ENCODE measurements at regions not wholly inside any gene's neighbourhood (a gene's known extent, or its start where the extent isn't known, plus 50 kb on each side); places are given as distances from the start of the nearest gene placed in this dataset.
"Not testable (repeated sequence)": the region's sequence is repeated elsewhere in the genome, so short reads cannot be mapped to it uniquely, and the experiment has no call there.

GRCh38 chr1:90821152-90821787 is 104.2 kb upstream of the BARHL2 start:
- H3K4me1 Mint-ChIP-seq (ENCODE audit: low read depth): no peaks in the 10 kb centered on the region
- H3K27me3 Mint-ChIP-seq (ENCODE audit: low read depth): peaks cover 6% of the 10 kb centered on the region
- H3K4me3 Mint-ChIP-seq: no peak overlapping the region
- H3K36me3 Mint-ChIP-seq (ENCODE audit: low read depth): no peaks in the 10 kb centered on the region
- ATAC-seq (no peak), DNase-seq (no peak)
- no peak overlapping the region for H3K27ac Mint-ChIP-seq
- POLR2A ChIA-PET: no interaction called here
- no peaks in the 10 kb centered on the region for H3K9me3 Mint-ChIP-seq (ENCODE audit: insufficient read depth)
- CTCF ChIA-PET: no interaction called here

- H3K4me3 Mint-ChIP-seq: no peak overlapping the region
- no peak for ATAC-seq
- ChIA-PET CTCF (no interaction called here), POLR2A (no interaction called here)
- no peak for DNase-seq
- no peaks in the 10 kb centered on the region for H3K4me1 Mint-ChIP-seq (ENCODE audit: low read depth)
- no peaks in the 10 kb centered on the region for H3K9me3 Mint-ChIP-seq (ENCODE audit: insufficient read depth)
- H3K27me3 Mint-ChIP-seq (ENCODE audit: low read depth): peaks cover 6% of the 10 kb centered on the region
- H3K36me3 Mint-ChIP-seq (ENCODE audit: low read depth): no peaks in the 10 kb centered on the region
- no peak overlapping the region for H3K27ac Mint-ChIP-seq
These were observed 103.6 kb upstream of the BARHL2 start for GRCh38 chr1:90820745-90821144.

GRCh38 chr1:90817399-90817798 is 100.3 kb upstream of the BARHL2 start:
- POLR2A ChIA-PET: no interaction called here
- no peaks in the 10 kb centered on the region for H3K36me3 Mint-ChIP-seq (ENCODE audit: low read depth)
- CTCF ChIA-PET: no interaction called here
- no peak overlapping the region for H3K4me3 Mint-ChIP-seq
- peaks cover 1% of the 10 kb centered on the region for H3K27me3 Mint-ChIP-seq (ENCODE audit: low read depth)
- DNase-seq: no peak
- no peak for ATAC-seq
- H3K4me1 Mint-ChIP-seq (ENCODE audit: low read depth): no peaks in the 10 kb centered on the region
- no peak overlapping the region for H3K27ac Mint-ChIP-seq
- no peaks in the 10 kb centered on the region for H3K9me3 Mint-ChIP-seq (ENCODE audit: insufficient read depth)

DNA sequence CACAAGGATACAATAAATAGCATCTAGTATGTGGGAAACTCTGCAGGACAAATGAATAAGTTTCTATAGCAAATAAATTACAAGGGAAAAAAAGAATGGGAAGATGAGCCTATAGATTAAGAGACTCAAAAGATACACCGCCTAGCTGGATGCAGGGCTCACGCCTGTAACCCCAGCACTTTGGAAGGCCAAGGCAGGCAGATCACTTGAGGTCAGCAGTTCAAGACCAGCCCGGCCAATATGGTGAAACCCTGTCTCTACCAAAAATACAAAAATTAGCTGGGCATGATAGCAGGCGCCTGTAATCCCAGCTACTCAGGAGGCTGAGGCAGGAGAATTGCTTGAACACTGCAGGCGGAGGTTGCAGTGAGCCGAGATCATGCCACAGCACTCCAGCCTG is 95.1 kb upstream of the BARHL2 start:
- H3K4me1 Mint-ChIP-seq (ENCODE audit: low read depth); DNase-seq; ATAC-seq; CTCF ChIA-PET; POLR2A ChIA-PET; H3K27ac Mint-ChIP-seq; H3K36me3 Mint-ChIP-seq (ENCODE audit: low read depth); H3K27me3 Mint-ChIP-seq (ENCODE audit: low read depth); H3K4me3 Mint-ChIP-seq; H3K9me3 Mint-ChIP-seq (ENCODE audit: insufficient read depth): not testable (repeated sequence)

- CTCF ChIA-PET; H3K27me3 Mint-ChIP-seq (ENCODE audit: low read depth); H3K36me3 Mint-ChIP-seq (ENCODE audit: low read depth); H3K4me3 Mint-ChIP-seq; DNase-seq; H3K9me3 Mint-ChIP-seq (ENCODE audit: insufficient read depth); H3K4me1 Mint-ChIP-seq (ENCODE audit: low read depth); POLR2A ChIA-PET; H3K27ac Mint-ChIP-seq; ATAC-seq: not testable (repeated sequence)
These were observed 94.4 kb upstream of the BARHL2 start for GRCh38 chr1:90811444-90811950.

DNA sequence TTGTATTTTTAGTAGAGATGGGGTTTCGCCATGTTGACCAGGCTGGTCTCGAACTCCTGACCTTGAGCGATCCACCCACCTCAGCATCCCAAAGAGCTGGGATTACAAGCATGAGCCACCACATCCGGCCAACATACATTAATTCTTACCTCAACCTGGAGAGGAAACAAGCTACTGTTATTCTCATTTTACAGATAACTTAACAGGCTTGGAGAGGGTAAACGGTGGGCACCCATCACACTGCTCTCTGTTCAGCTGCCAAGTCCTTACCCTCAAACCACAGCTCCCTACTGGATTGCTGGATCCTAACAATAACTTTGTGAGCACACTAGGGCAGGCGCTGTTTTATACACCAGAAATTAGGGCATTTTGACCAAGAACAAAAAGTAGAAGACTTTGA is 93.6 kb upstream of the BARHL2 start:
- H3K9me3 Mint-ChIP-seq (ENCODE audit: insufficient read depth): no peaks in the 10 kb centered on the region
- ChIA-PET CTCF (no interaction called here), POLR2A (no interaction called here)
- H3K36me3 Mint-ChIP-seq (ENCODE audit: low read depth): no peaks in the 10 kb centered on the region
- peaks cover 8% of the 10 kb centered on the region for H3K27me3 Mint-ChIP-seq (ENCODE audit: low read depth)
- H3K4me1 Mint-ChIP-seq (ENCODE audit: low read depth): no peaks in the 10 kb centered on the region
- H3K4me3 Mint-ChIP-seq: no peak overlapping the region
- no peak for DNase-seq
- no peak overlapping the region for H3K27ac Mint-ChIP-seq
- ATAC-seq: no peak

DNA sequence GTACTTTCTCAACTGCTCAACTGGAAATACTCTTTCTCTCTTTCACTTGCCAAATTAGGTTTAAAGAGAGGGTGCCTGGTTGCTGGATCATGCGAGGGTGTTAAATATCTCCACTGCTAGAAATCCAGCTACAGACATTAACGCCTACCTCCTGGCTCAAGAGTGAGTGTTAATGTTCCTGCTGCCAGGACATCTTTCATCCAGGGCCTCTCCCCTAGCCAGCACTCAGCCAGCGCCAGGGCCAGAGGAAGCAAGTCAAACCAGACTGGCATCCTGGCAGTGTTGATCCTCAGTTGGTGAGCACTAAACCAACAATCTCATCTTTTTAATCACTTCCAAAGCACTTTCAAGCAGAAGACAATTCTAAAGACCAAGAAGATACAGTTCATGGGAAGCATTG is 92.9 kb upstream of the BARHL2 start:
- peaks cover 11% of the 10 kb centered on the region for H3K27me3 Mint-ChIP-seq (ENCODE audit: low read depth)
- H3K4me3 Mint-ChIP-seq: no peak overlapping the region
- no peaks in the 10 kb centered on the region for H3K9me3 Mint-ChIP-seq (ENCODE audit: insufficient read depth)
- ChIA-PET POLR2A (no interaction called here), CTCF (no interaction called here)
- DNase-seq (no peak), ATAC-seq (no peak)
- no peak overlapping the region for H3K27ac Mint-ChIP-seq
- H3K36me3 Mint-ChIP-seq (ENCODE audit: low read depth): no peaks in the 10 kb centered on the region
- no peaks in the 10 kb centered on the region for H3K4me1 Mint-ChIP-seq (ENCODE audit: low read depth)

DNA sequence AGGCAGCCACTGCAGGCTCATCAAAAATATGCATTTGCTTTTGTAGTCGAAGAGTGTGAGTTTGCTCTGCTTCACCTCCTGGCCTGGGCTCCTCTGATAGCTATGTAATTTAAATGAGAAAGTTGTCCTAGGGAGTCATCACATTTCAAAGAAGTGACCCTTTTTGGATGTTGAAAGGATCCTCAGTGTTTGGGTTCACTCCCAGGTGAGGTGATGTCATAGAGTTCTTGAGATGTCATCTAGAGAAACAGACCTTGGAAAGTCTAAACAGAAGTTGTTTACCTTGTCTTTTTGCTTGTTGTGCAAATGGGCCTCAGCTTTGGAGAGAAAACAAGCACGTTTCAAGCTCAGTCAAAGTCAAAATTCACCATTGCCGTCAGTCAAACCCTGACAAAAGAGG is 92.0 kb upstream of the BARHL2 start:
- DNase-seq (no peak), ATAC-seq (no peak)
- H3K27ac Mint-ChIP-seq: no peak overlapping the region
- peaks cover 11% of the 10 kb centered on the region for H3K27me3 Mint-ChIP-seq (ENCODE audit: low read depth)
- no peak overlapping the region for H3K4me3 Mint-ChIP-seq
- ChIA-PET CTCF (no interaction called here), POLR2A (no interaction called here)
- H3K9me3 Mint-ChIP-seq (ENCODE audit: insufficient read depth): no peaks in the 10 kb centered on the region
- no peaks in the 10 kb centered on the region for H3K36me3 Mint-ChIP-seq (ENCODE audit: low read depth)
- no peaks in the 10 kb centered on the region for H3K4me1 Mint-ChIP-seq (ENCODE audit: low read depth)

DNA sequence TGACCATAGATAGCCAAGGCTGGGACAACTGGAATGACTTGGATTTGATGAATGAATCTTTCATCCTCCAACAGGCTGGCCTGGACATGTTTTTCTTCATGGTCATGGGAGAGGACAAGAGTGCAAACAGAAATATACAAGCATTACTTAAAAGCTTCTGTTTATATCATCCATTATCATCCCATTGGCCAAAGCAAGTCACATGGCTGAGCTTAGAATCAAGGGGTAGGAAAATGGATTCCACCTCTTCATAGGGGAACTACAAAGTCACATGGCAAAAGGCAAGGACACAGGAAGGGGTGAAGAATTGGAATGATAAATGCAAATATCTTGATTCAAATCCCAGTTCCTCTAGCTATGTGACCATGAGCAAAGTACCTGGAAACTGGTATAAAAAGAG is 90.2 kb upstream of the BARHL2 start:
- Mint-ChIP-seq H3K27ac (no peak overlapping the region), H3K27me3 (ENCODE audit: low read depth) (peaks cover 16% of the 10 kb centered on the region), H3K4me3 (no peak overlapping the region), H3K4me1 (ENCODE audit: low read depth) (no peaks in the 10 kb centered on the region), H3K9me3 (ENCODE audit: insufficient read depth) (no peaks in the 10 kb centered on the region), H3K36me3 (ENCODE audit: low read depth) (no peaks in the 10 kb centered on the region)
- ATAC-seq (no peak), DNase-seq (no peak)
- POLR2A ChIA-PET: no interaction called here
- CTCF ChIA-PET: no interaction called here

DNA sequence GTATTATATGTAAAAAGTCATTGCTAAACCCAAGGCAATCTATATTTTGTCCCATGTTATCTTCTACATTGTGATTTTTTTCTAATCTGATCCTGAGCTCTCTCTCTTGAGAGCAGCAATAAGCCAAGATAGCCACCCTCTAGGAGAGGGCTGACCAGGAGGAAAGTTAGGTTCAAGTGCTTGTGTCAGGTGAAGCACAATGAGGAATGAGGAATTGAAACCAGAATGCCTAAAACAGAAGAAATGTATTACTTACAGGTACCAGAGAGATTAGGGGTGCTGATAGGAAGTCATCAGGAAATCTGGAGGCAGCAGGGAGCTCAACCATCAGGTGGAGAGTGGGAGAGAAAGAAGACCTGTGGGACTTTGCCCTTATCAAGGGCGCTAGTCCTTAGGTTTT is 85.5 kb upstream of the BARHL2 start:
- DNase-seq: no peak
- no peaks in the 10 kb centered on the region for H3K36me3 Mint-ChIP-seq (ENCODE audit: low read depth)
- H3K9me3 Mint-ChIP-seq (ENCODE audit: insufficient read depth): no peaks in the 10 kb centered on the region
- ChIA-PET CTCF (no interaction called here), POLR2A (no interaction called here)
- peaks cover 15% of the 10 kb centered on the region for H3K27me3 Mint-ChIP-seq (ENCODE audit: low read depth)
- no peak overlapping the region for H3K4me3 Mint-ChIP-seq
- no peaks in the 10 kb centered on the region for H3K4me1 Mint-ChIP-seq (ENCODE audit: low read depth)
- H3K27ac Mint-ChIP-seq: no peak overlapping the region
- ATAC-seq: no peak

DNA sequence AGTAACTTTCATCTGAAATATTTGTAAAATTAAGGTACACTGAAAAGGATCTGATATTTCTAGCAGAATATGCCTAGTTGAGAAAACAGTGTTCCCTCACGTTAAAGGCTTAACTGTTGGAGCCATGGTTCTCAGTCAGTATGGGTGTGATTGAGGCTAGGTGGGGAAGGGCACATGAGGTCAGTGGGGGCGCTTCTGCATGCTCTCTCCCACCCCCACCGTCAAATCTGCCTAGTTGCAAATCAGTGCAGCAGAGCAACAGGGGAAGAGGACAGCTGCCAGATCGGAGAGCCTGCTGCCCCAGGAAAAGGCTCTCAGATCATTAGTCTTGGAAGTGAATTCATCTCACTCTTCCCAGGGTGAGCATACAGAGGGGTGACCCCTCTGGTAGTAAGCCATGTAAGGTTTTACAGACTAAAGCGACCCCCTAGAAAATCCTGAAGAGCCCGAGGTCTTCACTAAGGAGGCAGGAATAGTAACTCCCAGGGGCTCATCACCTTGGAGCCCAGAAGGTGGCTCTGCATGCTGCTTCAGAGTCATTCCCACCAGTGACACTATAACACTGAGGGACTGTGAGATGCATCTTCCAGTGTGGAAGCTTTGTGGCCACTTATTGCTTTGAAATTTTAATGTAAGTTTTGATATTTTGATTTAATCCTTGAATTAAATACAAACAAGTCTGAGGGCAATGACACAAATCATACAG is 83.1 kb upstream of the BARHL2 start:
- no peak for ATAC-seq
- Mint-ChIP-seq H3K4me1 (ENCODE audit: low read depth) (no peaks in the 10 kb centered on the region), H3K9me3 (ENCODE audit: insufficient read depth) (no peaks in the 10 kb centered on the region), H3K36me3 (ENCODE audit: low read depth) (no peaks in the 10 kb centered on the region), H3K4me3 (no peak overlapping the region), H3K27me3 (ENCODE audit: low read depth) (peaks cover 12% of the 10 kb centered on the region), H3K27ac (no peak overlapping the region)
- POLR2A ChIA-PET: no interaction called here
- DNase-seq: no peak
- CTCF ChIA-PET: no interaction called here

DNA sequence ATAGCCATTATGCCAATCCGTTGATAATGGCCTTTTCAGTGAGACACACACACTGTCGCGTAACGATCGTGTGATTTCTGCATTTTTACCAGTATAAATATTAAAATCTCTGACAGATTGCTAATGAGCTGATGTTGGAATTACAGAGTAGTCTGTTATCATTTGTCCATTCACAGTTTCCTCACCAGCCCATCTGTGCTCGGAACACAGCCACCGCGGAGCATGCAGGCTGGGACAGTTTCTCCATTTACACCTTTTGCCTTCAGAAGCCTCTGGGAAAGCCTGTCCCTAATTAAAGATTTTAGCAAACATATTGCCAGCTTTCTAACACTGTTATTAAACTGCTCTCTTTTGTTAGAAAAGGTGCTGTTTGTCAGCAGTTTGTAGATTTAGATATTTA is 82.2 kb upstream of the BARHL2 start:
- Mint-ChIP-seq H3K27me3 (ENCODE audit: low read depth) (peaks cover 14% of the 10 kb centered on the region), H3K27ac (no peak overlapping the region), H3K4me1 (ENCODE audit: low read depth) (no peaks in the 10 kb centered on the region), H3K36me3 (ENCODE audit: low read depth) (no peaks in the 10 kb centered on the region), H3K9me3 (ENCODE audit: insufficient read depth) (no peaks in the 10 kb centered on the region), H3K4me3 (no peak overlapping the region)
- ChIA-PET POLR2A (no interaction called here), CTCF (no interaction called here)
- DNase-seq (no peak), ATAC-seq (no peak)

- Mint-ChIP-seq H3K27ac (no peak overlapping the region), H3K36me3 (ENCODE audit: low read depth) (no peaks in the 10 kb centered on the region), H3K9me3 (ENCODE audit: insufficient read depth) (no peaks in the 10 kb centered on the region), H3K4me3 (no peak overlapping the region), H3K27me3 (ENCODE audit: low read depth) (peaks cover 14% of the 10 kb centered on the region), H3K4me1 (ENCODE audit: low read depth) (no peaks in the 10 kb centered on the region)
- ATAC-seq (no peak), DNase-seq (no peak)
- CTCF ChIA-PET: no interaction called here
- POLR2A ChIA-PET: no interaction called here
These were observed 81.8 kb upstream of the BARHL2 start for GRCh38 chr1:90798883-90799282.

Measured in activated CD8-positive, alpha-beta T cell treated with anti-CD3 and anti-CD28 coated beads, Interleukin-2, amount 10 ng/mL, durations not matched to agents 7 days and 5 days (primary cell).